GM10266 (cell line): ENCODE measurements at regions not wholly inside any gene's neighbourhood (a gene's known extent, or its start where the extent isn't known, plus 50 kb on each side); places are given as distances from the start of the nearest gene placed in this dataset.
"Not testable (repeated sequence)": the region's sequence is repeated elsewhere in the genome, so short reads cannot be mapped to it uniquely, and the experiment has no call there.

Experiments
- DNase-seq: peaks from one replicate; pipeline ENCODE4 v3.0.0; 2012; ENCODE audit errors: extremely low spot score
- CTCF ChIP-seq: IDR thresholded peaks from 2 replicates; pipeline ENCODE4 v1.5.1; 2012; ENCODE audit warnings: mild to moderate bottlenecking, low read depth; ENCODE audit not compliant: control insufficient read depth, insufficient read depth; ENCODE audit errors: missing control alignments

GRCh38 chr10:121323443-121323842 is 274.8 kb downstream of the FGFR2 start:
- no peak for DNase-seq
- no peak for TF ChIP-seq CTCF

GRCh38 chr10:121324678-121325213 is 273.5 kb downstream of the FGFR2 start:
- no peak for TF ChIP-seq CTCF

GRCh38 chr10:121325490-121326231 is 272.6 kb downstream of the FGFR2 start:
- TF ChIP-seq CTCF: no peak
- no peak for DNase-seq

More at GRCh38 chr10:121324678-121325213, 273.5 kb downstream of the FGFR2 start:
- no peak for DNase-seq

- DNase-seq: no peak
- TF ChIP-seq CTCF: no peak
These were observed 271.3 kb downstream of the FGFR2 start for GRCh38 chr10:121326905-121327304.

- TF ChIP-seq CTCF: no peak
- no peak for DNase-seq
These were observed 270.5 kb downstream of the FGFR2 start for GRCh38 chr10:121327727-121328126.

- not testable (repeated sequence) for DNase-seq
These were observed 268.6 kb downstream of the FGFR2 start for GRCh38 chr10:121329631-121330030.

GRCh38 chr10:121330563-121330962 is 267.7 kb downstream of the FGFR2 start:
- TF ChIP-seq CTCF: no peak
- DNase-seq: no peak
